Germinal center (tissue), 1 donor: ENCODE measurements at regions not wholly inside any gene's neighbourhood (a gene's known extent, or its start where the extent isn't known, plus 50 kb on each side); places are given as distances from the start of the nearest gene placed in this dataset.
"Not testable (repeated sequence)": the region's sequence is repeated elsewhere in the genome, so short reads cannot be mapped to it uniquely, and the experiment has no call there.

Experiments
- DNase-seq: peaks from one replicate; pipeline ENCODE4 v3.0.0; 2012; ENCODE audit warnings: mixed read lengths, low spot score

DNA sequence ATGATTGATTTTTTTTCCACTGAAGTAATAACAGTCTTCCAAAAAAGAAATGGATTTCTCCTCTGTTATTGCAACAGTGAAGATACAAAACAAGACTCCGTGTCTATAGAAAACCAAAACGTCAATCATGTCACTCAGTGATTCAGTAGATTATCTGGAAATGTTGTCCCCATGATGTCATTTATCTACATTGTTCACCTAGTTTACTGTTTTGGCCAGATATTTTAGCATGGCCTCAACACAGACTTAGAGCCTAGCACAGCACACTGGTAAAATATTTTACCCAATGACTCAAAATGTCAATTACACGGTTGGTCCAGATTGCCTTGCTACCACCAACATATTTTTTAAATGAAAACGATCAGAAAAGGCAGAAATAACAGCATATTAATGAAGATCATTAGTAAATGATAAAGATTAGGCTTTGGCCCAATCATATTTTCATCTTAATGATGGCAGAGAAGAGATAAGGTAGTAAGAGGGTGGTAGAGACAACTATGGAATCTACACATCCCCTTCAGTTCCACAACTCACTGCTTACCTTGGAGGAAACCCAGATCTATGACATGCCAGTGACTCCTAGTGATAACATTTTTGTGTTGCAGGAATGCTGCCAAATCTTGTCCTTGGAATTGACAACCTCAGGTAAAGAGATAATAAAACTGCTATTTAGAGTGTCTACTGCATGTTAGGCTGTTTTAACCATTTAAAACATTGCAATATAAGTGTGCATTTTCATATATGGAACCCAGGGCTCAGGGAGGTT lies 347.7 kb upstream of the ARPP21 start:
- DNase-seq = no peak

DNA sequence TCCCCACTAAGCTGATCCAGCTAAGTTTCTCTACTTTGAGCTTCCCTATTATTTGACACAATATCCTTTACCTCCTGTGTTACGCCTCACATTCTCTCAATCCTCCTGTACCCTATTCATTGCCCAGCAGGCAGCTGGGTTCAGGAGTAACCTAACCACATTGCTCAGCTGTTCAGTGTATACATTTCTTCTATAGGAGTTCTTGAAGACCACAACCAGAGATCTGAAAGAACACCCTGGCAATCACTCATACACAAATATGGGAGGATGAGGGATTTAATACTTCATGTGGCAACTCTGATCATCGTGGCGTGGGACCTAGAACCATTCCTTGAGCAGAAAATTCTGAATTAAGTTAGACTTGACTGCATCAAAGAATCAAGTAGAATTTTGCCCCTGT lies 346.8 kb upstream of the ARPP21 start:
- DNase-seq = no peak

DNA sequence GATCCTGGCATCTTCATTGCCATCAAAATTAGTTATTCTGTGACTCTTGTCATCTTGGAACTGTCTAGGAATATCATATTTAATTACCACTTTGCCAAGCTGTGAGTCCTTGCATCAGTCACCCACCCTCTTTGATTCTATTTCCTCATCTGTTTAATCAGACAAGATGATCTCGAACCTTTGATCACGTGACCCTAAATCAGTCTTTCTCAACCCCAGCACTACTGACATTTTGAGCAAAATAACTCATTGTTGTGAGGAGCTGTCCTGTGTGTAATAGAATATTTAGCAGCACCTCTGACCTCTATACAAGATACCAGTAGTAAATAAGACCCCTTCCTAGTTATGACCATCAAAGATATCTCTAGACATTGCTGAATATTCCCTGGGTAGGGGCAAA lies 343.4 kb upstream of the ARPP21 start:
- DNase-seq = no peak

DNA sequence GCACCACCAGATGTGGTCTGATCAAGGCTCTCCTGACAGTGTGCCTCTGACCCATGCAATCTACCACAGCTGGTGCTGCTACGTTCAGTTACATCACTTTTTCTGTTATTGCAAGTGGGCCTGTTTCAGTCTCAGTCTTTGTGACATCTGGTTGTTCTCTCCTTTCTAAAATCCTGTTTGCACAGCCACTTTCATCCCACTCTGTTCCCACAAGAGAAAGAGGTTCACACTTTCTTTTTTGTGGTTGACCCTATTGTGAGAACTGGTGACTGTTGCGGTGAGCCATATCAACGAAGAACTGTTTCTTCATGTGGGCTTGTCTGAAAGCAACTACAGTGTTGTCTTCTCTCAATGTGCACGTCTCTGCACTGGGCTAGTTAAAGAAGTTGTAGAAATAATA lies 342.8 kb upstream of the ARPP21 start:
- no peak for DNase-seq

DNA sequence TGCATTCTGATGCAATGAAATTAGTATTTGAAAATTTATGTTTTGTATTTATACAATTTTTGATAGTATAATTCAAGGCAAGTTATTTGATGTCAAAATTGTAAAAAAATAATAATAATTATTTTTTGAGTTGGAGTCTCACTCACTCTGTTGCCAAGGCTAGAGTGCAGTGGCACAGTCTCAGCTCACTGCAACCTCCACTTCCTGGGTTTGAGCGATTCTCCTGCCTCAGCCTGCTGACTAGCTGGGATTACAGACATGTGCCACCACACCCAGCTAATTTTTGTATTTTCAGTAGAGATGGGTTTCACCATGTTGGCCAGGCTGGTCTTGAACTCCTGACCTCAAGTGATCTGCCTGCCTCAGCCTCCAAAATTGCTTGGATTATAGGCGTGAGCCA lies 342.4 kb upstream of the ARPP21 start:
- not testable (repeated sequence) for DNase-seq

DNA sequence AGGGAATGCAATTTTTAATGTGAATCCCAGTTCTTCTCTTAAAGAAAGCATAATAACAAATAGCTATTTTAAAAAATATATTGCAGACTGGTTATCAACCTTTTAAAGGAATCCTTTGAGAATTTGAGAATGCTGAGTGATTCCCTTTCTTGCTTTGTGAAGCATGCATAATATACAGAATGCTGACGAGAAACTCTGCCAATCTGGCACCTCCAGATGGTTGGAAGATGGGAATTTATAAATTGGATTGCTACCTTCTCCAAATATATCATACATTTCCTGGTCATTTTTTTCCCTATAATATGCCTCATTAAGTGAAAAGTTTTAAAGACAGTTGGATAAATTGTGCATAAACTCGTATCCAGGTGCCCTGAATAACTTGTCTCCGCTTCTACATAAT lies 333.9 kb upstream of the ARPP21 start:
- no peak for DNase-seq

DNA sequence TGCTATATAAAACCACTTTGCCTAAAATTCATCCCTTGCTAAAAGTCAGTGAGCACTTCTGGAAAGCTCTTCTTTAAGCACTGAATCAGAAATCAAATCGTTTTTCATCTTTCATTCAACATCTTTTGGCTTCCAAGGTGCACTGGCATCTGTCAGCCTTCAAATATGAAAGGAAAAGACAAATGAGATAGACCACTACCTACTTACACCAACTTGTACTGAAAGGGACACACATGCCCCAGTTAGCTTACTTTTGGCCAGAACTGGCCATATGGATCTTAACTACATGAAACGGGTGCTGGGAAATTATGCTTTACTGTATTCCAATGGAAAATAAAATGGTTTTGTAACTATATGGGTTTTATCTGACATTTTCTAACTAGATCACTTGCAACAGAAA lies 332.0 kb upstream of the ARPP21 start:
- no peak for DNase-seq

DNA sequence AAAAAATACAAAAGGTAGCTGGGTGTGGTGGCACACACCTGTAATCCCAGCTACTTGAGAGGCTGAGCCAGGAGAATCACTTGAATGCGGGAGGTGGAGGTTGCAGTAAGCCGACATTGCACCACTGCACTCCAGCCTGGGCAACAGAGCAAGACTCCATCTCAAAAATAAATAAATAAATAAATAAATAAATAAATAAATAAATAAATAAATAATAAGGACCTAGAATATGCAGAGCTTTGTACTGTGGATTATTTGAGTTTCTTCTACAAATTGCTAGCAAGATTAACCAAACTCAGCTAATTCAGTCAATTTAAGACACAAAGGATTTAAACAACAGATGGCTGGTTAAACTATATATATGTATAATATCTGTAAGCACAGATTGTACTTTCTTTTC lies 322.5 kb upstream of the ARPP21 start:
- DNase-seq = not testable (repeated sequence)

DNA sequence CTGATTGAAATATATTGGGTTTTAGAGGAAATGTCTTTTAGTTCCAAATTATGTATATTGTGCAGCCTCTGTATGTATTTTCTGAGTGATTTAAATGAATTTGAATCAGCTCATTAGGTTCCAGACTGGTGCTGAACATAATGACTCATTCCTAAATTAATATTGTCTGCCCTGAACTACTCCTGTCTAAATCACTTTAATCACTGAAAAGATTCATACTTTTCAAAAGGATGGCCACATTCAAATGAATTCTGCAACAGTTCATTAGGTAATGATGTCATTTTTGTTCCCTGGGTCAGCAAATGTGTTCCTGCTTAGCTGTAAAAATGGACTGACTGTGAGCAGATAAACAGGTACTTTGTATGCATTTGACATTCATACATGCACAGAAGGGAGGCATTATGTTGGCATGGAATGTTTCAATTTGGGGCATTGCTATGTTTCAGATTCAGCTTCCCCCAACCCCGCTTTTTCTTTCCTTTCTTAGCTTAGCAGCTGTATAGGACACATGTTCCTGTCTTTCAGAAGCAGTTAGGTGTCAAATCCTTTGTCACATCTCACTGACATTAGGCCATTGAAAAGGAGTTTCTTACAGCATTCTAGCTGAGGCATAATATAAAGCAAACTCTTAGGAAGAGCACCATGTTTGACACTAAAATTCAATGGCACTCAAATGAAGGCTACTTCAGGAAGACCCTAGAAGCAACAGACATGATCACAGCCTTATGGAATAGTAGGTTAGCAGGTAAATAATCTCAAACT lies 318.5 kb upstream of the ARPP21 start:
- DNase-seq = no peak

DNA sequence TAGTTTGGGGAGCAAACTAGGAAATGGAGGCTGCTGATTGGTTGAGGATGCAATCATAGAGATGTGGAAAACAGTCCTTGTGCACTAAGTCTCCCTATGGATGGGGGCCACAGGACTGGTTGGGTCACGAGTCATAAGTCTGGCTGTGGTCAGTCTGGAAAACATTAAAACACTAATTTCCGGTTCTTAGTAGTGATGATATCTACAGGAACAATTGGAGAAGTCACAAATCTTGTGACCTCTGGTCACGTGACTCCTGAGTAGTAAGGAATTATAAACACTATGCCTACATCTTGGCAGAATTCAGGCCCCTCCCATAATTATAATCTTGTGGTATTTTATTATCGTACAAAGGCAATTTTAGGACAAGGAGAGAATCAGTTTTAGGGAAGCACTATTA lies 317.3 kb upstream of the ARPP21 start:
- DNase-seq = no peak

DNA sequence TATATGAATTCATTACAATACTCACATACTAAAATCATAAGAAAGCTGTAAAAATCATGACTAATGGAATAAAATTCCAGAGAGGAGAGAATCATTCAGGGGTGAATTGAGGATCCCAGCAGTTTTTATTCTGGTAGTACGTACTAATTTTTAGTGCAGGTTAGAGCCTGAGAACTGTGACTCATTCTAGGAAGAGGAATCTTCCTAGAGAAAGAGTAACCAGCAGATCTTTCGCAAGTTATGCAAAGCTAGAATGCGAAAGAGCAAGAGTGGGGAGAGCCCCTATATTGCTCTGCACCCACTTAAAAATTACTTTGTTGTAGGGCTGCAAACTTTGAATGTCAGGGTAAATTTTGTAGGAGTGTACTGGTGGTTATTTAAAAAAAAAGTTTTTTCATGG lies 303.6 kb upstream of the ARPP21 start:
- DNase-seq = no peak

DNA sequence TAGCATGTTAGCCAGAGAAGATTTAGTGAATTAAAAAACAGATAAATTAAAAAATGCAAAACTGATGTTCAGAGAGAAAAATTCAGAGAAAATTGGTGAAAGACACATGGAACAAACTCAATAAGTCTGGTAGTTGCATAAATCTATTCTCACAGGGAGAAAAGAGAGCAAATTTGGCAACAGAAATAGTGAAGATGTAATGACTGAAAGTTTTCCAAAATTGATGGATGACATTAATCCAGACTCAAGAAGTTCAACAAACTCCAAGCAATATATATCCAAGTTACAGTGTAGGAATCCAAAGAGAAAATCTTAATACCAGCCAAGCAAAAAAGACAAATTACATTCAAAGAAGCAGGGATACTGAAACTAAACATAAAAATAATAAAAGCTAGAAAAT lies 302.7 kb upstream of the ARPP21 start:
- no peak for DNase-seq

DNA sequence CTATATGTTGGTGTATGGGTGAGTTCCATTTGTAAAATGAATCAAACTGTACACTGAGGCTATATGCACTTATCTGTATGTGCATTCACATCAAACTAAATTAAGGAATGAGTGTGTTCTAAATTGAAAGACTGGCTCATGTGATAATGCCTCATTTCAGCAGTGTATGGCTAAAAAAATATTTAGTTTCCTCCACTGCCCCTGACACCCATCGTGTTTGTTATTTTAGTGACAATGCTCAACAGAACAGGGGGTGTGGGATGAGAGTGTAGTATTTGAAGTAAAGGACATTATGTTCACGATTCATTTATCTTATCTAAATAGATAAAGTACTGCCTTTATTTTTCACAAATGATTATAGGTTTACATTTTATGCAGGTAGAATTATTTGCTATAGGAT lies 301.1 kb upstream of the ARPP21 start:
- no peak for DNase-seq

DNA sequence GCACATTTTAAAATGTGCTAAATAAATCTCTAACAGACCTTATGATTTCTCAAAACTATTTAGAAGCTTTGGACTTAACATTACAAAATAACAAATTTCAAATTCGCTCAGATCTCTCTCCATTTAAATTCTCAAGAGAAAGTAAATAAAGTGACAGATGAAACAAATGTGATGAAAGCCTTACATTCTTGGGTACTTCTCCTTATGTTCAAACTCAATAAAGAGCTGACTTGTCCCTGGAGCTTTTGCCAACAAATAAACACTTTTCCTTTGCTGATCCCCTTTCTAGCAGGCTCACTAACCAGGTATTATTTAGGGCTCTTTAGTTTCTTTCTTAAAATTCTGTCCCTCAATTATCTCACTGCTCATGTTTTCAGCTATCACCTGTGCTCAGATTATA lies 259.1 kb upstream of the ARPP21 start:
- DNase-seq = no peak

DNA sequence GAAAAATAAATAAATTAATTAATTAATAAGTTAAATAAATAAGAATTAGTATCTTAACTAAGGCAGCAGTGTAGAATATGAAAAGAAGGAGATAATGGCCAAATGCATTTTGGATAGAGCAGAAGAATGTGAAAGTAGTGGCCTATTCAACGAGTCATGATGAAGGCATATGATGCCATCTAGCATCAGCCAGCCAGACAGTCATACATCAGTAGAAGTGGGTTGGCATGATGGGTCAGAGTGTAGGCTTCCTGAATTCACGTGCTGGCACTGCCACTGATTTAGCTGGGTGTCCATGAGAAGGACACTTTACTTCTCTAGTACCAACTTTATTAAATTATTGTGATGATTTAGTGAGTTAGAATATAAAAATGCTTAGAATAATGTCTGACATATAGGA lies 256.1 kb upstream of the ARPP21 start:
- no peak for DNase-seq

DNA sequence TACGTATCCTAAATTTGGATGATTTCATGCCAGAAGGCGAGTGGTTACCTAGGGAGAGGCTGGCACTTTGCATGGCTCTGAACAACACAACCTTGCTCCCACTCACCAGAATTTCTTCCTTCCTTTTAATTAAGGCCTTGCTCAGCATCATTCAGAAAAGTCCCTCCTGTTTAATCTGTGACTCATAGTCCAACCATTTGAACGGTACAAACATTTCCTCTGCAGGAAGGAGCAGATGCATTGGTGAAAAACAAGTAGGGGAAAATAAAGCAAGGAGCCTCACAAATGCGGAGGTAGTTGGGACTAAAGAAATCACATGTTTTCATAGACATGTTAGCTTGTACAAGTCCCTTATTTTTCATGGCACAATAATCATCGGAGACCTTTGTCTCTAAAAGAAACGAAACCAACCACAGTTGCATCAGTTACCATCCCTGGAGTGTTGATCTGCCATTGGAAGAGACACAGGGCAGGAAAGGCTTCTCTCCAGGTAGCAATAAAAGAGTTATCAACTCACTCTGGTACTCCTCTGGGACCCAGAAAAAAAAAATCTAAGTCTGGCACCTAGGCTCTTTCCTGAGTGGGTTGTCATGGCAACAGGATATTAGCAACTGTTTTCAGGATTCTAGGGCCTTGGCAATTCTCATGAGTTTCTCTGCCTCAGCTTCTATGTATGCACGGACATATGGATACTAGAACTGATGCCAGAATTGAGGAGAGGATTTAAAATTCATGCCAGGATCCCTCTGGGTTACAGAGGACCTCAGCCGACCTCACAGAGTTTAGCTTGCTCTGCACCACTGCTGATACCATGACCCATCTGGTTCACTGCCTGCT lies 255.4 kb upstream of the ARPP21 start:
- no peak for DNase-seq

DNA sequence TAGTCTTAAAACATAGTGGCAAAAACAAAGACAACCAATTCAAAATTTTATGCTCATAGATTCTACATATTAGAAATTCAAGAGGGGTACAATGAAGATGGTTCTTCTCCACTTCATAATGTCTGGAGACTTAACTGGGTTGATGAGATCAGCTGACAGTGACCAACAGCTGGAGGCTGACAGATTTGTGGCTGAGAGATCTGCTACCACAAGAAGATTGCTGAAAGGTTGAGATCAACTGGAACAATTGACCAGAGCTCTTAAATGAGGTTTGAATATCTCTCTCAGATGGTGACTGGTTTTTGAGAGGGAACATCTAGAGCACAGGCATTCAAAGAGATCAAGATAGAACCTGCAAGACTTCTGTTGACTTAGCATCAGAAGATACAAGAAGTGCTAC lies 254.1 kb upstream of the ARPP21 start:
- no peak for DNase-seq

DNA sequence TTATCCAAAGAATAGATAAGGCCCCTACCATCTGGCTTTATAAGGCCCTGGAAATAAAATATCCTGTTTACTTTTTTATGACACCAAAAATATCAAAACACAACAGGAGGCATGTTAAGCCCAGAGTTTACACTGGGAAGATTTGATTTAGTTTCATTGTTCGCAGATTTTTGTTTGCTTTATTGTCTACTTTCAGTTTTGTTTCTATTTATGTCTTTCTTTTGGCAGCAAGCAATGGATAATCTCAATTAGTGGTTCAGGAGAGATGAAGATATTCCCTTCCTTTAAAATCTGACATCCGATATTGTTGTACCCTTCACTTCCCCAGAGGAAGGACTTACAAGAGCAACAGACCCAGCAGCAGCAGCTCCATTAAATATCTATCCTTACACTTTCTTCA lies 249.4 kb upstream of the ARPP21 start:
- no peak for DNase-seq

DNA sequence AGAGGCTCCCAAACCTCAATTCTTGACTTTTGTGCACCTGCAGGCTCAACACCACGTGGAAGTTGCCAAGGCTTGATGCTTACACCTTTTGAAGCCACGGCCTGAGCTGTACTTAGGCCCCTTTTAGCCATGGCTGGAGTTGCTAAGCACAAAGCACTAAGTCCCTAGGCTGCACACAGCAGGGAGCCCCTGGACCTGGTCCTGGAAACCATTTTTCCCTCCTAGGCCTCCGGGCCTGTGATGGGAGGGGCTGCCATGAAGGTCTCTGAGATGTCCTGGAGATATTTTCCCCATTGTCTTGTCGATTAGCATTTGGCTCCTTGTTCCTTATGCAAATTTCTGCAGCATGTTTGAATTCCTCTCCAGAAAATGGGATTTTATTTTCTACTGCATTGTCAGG lies 247.1 kb upstream of the ARPP21 start:
- no peak for DNase-seq

DNA sequence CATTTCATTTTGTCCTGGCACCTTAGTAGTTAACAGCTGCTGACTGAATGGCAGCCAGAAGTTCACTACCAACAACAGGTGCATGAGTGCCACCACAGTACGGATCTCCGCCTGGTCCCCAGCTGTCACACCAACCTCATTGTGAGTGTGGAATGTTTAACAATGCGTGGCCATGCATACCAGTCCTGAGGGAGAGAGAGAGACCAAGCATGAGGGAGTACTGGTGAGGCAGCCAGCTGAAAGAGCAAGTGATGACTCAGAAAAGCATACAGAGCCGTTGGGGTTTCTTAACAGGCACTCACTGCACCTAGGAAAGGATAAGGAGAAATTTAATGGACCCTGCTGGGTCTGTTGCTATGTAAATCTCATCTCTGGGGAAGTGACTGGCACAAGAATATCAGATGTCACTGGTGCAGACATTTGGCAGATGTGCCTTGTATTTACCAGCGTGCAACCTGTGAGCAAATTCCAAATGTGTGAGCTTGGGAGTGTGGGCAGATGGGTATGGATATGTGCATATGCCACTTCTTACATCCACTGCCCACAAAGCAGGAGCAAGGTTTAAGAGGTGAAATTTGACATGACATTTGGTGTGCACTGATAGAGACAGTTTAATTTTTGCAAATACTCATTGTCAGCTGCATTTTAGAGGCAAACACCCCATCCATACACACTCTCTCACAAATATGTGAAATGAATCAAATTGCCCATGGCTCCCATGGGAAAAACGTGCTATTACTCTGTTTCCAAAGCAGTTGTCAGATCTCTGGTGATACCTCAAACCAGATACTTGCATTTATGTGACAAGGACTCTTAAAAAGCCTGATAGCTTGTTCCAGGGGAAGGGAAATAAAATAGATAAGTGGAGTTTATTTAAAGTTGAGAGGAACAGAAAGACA lies 245.2 kb upstream of the ARPP21 start:
- no peak for DNase-seq

DNA sequence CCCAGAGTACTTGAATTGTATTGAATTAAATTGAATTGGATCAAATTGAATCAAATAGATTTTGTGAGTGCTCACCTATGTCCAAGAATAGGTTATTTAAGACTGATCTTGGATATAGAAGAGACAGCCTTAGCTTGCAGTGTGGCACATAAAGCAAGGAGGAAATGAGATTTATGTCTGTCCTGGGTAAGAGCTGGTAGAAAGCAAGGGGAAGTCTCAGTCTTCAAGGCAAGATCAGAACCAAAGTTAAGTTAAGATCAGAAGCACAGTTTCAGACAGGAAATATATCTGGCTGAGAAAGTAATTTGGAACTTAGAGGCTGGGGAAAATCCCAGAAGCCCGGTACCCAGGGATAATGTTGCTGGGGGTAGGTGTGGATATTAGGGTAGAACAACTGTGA lies 244.4 kb upstream of the ARPP21 start:
- no peak for DNase-seq

DNA sequence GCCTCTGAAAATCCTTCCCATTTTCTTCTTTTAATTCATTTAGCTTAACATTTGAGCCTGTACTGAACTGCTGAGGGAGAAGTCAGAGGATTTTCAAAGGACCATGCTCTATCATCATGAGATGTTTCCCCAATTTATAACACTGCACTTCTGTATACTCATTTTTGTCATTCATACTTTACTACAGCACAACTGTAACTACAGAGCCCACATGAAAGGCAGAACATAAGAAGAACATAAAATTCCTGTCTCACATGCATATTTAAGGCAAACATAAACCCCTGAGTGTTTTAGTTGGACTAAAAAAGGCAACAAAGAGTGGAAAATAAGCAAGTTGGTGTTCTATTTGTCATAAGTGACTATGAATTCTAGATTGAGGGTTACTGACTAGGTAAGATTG lies 237.7 kb upstream of the ARPP21 start:
- no peak for DNase-seq
